ENCODE measurements at regions not wholly inside any gene's neighbourhood (a gene's known extent, or its start where the extent isn't known, plus 50 kb on each side); places are given as distances from the start of the nearest gene placed in this dataset.

DNA sequence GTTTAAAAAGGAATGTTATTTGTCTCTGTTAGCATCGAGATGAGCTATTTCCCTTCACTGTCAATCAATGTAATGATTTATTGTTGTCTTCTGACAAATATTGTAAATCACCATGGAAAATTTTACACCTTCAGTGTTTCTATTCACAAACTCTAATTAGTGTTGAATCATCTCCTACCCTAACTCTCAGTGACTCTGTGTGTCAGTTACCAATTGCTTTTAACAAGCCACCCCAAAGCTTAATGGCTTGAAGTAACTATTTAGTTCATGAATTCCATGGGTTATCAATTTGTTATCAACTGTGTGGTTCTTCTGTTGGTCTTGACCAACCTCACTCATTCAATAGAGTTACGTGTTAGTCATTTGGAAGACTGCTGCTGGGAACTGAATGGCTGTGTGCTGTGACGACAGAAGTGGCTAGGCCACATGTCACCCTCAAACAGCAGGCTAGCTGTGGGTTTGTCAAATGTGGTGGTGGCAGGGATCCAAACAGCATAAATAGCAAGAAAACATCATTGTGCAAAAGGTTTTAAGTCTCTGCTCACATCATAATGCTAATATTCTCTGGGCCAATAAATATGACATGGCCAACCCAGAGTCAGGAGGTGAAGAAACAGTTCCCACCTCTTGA, 910.8 kb upstream of the CDH2 start:
- no peak for DNase-seq

DNA sequence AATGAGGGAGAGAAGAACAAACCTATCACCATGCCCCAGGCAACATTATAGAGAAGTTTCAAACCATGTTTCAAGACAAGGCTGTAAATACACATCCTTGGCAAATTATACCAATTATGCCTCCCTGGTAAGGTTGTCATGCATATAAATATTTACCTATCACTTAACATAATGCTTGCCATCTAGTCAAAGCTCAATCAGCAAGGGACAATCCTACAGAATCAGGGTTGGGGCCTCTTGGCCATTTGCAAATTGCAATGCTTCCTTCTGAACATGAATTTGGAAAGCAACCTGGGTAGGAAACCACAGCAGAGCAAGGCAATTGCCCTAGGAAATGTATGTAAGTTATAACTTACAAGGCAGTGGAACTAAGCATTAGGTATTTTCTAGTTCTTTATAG, 907.2 kb upstream of the CDH2 start:
- DNase-seq, result no peak

DNA sequence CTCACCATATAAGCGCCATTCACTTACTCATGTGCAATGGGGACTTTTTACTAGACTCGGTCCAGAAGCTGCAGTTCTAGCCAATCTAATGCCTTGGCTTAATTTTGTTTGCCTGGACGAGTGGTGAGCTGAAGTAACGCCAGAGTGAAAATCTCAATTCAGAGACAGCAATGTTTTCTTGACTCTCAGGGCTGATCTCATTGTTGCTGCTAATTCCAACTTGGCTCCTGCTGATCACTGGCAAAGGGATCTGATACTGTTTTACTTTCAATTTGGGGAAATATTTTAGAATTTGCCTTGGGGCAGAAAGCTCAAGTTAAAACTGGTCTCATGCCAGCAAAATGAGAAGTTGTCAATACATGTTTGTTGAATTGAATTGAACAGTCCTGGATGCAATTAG, 906.6 kb upstream of the CDH2 start:
- DNase-seq, result peak in 1 of 51 donors; percentile 12

DNA sequence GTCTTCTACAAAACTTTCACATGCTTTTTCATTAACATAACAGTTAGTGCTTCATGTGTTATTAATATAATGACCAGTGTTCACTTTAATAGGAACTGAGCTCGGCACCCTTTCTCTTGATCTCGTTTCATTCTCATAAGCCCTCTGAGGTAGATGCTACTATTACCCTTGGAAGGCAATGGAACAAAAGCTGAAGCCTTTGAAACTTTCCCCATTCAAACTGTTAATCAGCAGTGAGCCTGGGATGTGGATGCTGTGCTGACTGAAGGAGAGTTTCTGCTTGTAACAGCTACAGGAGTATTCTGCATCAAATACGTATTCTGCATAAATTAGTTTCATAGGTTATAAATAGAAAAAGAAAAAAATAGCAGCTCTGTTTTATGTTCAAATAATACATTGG, 904.0 kb upstream of the CDH2 start:
- no peak for DNase-seq

DNA sequence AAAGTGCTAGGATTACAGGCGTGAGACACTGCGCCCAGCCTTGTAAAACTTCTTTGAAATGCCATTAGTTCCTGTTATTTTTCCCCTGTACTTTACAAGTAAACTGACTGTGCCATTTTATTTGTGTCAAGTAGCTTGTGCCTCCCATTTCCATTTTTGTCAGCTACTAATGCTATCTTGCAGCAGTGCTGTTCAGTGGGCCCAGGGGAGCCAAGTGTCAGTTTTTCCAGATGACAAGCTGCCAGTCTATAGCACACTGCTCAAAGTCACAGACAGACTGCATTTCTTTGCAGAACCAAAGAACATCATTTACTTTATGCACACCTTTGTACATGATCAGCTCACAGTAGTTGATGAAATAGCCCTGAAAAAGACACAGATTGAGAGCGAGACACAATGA, 901.3 kb upstream of the CDH2 start:
- DNase-seq, result no peak

DNA sequence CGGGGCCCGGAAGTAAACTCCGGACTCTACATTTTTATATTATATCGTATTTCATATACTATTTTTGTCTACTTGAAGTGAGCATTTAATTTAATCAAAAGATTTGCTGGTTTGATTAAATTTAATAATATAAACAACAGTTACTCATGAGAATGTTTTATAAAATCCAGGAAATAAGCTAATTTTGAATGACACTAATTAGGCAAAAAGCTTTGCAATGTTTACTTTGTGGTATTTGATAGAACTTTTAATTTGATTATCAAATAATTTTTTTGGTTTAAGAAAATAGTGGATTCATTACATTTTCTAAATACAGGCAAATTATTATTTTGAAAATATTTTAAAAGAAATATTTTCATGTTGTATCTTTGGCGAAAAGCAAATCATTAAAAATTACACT, 900.4 kb upstream of the CDH2 start:
- DNase-seq, result no peak

DNA sequence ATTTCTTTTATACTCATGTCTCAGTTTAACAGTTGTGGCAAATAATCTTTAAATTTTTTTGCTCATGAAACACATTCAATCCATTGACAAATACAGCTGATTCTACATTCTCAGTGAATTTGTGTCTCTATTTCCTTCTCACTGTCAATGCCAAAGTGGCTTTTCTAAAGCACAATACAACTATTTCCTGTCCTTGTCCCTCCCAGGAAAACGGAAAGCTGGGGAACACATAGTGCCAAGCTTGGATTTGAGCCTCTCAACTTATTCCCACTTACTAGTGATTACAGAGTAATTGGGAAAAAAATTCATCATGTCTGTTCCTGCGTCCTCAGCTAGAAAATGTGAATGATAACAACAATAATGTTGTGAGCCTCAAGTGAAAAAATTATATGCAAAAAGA, 899.7 kb upstream of the CDH2 start:
- DNase-seq, result no peak

DNA sequence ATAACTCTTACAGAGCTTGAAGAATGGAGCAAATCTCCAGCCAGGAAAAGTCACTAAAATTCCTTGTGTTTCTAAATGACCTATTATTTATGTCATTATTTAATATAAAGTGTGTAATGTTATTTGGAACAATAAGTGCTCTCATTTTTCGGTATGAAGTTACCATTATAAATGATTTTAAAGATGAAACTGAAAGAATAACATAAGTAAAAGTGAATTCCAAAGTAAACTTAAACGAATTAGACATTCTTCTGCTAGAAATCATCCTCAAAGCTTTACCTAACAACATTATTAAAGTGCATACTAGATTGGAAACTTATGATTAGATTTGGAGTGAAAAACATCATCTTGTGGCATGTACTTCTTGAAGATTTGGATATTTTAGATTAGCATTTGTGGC, 897.2 kb upstream of the CDH2 start:
- DNase-seq, result no peak

DNA sequence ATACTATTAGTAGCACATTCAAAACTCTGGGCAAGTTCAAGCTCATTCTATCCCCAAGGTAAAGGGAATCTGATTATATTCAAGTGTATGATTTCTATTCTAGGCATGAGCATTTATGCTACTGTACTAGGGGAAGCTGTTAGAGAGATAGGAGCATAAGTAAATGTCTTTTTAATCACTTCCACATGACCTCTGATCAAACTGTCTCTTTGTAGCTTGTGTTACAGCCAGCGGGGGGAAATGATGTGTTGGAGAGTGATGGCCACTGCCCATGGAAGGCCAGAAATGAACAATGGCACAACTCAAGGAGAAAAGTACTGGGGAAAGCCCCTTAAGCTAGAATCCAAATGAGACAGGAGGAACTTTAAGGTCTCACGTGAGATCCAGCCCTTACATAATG, 894.9 kb upstream of the CDH2 start:
- no peak for DNase-seq

DNA sequence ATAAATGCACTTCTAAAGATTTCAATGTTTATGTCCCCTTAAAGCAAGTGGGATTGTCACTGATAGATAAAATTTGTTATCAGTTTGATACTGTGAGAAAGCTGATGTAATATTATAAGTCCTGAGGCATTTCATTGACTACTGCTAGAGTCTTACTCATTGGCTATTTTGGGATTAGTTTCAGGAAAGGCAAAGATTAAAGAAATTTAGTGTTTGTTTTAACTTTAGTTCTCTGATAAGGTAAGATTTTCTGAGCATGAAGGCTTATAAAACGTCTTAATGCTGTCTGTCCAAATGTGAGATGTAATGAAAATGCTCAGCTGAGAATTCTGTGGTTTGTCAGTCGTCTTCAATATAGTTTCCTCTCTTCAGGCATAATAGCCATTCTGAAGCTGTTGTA, 886.4 kb upstream of the CDH2 start:
- DNase-seq, result no peak

DNA sequence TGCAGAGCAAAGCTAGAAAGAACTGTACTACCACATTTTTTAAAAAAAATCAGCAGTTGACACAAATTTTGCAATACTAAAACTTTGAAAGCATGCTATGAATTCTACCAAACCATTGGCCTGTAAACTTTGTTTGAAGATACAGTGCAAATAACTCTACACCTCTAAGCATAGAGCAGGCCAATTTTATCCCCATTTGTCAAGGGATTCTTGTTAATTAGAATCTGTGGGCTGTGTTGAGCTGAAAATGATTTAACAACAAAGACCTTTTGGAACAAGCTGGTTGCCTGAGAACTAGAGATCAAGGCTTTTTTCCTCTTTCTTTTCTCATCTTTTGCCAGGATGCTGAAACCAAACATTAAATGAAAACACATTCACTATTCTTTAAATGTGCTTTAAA, 886.0 kb upstream of the CDH2 start:
- DNase-seq, result no peak

DNA sequence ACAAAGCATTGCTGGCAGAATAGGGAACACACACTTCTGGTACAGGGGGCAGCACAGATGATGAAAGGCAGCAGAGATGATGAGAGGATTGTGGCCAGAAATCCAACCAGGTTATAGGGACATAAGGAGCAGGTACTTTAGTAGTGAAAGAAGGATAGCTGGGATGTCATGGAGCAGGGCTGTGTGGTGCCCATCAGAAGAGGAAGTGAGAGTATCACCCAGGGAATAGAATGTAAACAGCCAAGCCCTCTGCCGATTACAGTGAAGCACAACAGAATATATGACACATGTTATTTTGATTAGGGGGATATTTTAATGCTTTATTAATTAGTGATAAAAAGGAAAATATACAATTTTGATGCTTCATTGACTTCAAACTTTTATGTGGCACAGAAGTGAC, 883.4 kb upstream of the CDH2 start:
- no peak for DNase-seq

DNA sequence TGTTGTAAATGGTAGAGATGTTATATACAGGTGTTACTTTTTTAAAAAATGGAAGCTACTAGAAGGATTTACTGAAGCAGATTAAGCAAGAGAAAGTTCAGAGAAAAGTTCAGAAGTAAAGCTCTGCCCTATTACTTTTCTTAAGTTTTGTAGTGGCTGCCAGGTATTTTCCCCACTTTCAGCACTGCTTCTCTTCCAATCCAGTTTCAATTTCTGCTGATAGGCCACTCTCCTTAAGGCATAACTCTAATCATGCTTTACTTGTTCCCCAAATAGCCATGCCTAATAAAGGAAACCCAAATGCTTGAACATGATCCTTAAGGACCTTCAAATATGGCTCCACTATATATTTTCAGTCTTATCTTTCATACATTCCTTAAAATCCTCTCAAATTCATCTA, 880.8 kb upstream of the CDH2 start:
- DNase-seq, result no peak

DNA sequence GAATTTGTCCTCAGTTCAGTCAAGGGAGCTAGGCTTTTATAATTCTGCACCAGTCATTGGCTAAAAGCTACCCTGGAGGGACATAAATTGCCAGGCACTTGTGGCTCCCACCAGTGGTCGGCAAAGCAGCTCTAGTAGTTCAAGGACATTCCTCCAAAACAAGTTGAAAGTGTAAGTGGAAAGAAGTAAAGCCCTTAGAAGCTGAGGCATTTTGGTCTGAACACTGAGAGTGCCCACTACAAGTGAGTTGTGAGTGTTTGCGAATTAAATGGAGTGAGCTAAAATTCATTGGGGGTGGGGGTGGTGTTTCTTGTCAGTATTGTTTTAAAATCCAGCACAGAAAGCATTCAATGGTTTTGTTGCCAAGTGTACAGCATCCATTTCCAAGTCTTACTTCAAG, 879.9 kb upstream of the CDH2 start:
- DNase-seq, result no peak

DNA sequence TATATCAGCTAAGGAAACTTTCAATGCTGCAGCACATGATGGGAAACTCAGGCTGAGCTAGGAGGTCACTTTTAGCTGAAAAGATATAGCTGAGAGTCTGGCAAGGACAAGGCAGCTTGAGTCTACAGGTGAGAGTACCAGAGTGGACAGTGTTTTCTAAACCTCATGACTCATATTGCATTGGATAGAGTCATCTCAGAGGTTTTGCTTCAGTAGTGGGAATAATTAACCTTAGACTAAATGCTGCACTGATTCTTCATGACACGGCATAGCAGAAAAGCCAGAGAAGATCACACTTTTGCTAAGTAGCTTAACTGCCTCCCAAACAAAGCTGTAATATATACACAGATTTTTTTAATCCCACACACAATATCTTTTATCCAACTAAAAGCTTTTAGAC, 865.0 kb upstream of the CDH2 start:
- no peak for DNase-seq

DNA sequence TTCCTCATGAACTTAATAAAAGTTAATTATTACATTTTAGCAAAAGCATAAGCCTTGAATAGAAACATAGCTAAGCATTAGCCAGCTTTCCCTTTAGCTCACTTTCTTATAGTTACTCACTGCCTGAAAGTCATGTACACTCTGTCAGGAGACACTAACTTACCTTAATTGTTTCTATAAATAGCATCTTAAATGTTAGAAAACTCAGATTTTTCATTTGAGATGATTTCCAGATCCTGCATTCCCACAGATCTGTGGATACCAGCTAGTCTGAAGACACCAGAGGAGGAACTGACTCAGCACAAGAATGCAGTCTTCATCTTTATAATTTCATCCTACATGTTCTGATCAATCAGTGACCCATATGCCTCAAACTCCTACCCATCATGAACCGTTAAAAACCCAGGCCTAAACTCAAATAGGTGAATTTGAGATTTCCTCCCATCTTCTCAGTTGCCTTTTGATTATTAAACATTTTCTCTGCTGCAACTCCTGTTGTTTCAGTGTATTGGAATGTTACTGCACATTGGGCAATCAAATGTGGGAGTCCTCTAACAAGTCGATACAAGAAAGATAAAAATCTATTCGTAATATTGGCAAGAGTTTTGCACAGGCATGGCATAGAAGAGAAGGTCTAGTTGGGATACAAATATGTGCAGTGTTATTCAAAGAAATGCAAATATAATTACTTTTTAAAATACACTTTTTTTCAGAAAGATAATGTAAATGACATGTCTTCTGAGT, 857.4 kb upstream of the CDH2 start:
- no peak for DNase-seq

DNA sequence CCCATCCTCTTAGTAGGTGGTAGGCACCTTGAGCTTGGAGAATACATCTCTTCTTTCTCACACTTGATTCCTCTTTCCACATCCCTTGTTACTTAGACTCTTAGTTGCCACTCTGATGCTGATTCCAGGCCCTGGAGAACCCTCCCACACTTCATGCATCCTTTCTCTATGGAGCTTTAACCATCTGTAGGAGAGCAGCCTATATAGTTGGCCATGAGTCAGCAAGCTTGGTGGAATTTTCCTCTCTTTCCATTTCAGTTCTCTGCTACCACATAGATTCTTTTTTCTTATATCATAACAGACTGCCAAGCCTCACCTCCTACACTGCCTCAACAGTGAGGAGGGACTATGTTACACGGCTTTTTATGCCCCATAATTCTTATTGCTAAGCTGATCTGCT, 851.6 kb upstream of the CDH2 start:
- DNase-seq, result no peak

DNA sequence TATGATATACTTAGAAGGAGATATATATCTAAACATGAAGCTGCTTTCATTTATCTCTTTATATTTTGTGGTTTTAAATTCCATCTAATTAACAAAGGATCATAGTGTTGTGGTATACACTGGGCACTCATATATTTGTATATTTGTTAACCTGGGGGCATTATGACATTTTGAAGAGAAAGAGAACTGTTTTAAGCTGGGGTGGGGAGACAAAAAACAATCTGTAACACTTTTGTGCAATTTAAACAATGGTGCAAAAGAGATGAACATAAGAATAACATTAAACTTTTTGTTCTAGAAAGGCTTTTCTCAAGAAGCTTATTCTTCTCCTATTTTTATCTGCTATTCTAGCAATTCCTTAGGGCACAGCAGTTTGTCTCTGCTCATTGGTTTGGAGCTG, 842.0 kb upstream of the CDH2 start:
- no peak for DNase-seq

DNA sequence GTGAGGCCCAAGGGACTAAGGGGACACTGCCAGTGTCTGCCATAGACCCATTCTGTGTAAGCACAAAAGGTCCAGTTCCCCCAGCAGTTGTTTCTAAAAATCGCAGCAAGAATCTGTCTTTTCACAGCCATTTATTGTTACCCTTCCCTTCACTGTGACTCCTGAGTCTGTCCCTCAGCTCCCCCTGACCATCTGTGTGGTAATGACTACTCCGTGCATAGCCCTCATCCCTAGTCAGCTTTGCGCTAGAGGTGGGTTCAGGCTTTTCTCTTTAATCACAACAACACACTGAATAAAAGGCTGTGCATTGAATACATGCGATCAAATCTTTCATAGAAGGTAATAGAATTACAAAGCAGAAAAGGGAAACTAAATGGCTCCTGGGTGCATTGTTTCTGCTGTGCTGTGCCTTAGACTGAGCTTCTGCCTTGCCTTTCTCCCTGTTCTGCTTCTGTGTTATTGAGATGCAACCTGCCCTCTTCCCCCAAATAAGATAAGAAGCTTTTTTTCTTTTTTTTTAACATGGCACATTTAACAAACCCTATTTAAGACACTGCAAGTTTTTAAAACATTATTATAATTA, 836.0 kb upstream of the CDH2 start:
- no peak for DNase-seq

DNA sequence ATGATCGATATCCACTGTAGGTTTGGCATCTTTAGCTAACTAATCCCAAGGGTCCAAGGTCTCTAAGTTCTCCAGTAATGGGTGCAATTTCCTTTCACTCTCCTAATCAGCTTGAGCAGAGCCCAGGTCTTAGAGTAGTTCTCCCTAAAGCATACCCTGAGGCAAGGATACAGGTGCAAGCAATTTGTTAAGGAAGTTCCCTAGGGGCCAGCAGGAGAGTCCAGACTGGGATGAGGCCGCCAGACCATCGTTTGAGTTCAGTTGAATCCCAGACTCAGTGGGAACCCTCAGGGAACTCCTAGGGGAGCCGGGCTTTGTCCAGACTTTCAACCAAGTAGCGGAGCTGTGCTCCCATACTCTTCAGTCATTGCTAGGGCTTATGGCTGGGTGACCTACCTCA, 835.4 kb upstream of the CDH2 start:
- DNase-seq, result no peak

DNA sequence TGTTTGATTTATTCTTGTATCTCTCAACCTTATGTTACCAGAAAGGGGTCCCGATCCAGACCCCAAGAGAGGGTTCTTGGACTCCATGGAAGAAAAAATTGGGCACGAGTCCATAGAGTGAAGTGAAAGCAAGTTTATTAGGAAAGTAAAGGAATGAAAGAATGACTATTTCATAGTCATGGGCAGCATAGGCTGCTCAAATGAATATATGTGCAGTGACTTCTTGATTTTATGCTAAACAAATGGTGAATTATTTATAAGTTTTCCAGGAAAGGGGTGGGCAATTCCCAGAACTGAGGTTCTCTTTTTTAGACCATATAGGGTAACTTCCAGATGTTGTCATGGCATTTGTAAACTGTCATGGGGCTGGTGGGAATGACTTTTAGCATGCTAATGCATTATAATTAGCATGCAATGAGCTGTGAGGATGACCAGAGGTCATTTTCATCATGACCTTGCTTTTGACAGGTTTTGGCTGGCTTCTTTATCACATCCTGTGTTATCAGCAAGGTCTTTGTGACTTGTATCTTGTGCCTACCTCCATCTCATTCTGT, 832.4 kb upstream of the CDH2 start:
- DNase-seq, result no peak

DNA sequence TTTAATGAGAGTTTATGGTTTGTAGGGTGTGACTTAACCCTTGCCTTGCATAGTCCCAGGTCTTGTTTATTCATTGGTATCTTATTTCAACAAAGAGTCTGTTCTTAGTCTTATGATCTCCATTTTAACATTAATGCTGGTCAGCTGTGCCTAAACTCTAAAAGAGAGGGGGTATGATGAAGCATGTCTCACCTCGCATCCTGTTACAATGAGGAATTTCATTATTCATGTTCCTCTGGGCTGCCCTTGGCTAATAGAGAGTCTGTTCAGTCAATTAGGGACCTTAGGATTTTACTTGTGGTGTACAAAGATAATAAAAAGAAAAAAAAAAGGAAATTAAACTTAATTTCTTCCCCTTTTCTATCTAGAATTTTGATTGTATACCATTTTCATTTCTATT, 831.9 kb upstream of the CDH2 start:
- DNase-seq, result no peak

DNA sequence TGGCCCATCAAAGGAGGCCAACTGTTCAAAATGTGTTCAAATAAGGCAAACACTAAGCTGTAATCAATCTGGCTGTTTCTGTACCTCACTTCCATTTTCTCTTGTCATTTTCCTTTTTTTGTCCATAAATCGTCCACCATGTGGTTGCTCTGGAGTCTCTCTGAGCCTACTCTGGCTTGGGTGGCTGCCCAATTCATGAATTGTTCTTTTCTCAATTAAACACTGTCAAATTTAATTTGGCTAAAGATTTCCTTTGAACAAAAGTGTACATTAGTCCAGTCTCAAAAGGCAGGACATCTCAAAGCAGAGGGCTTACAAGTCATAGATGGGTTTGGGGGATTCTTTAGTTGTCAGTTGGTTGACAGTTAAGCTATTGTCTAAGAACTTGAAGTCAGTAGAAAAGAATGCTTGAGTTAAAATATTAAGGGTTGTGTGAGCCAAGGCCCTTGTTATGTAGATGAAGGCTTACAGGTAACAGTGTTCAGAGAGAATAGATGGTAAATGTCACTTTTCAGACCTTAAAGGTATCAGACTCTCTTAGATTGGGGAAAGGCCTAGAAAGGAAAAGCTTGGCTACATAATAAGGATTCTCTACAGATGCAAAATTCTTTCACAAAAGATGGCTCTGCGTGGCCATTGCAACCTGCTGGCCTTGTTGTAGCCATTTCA, 831.2 kb upstream of the CDH2 start:
- no peak for DNase-seq
